ENCODE measurements at regions not wholly inside any gene's neighbourhood (a gene's known extent, or its start where the extent isn't known, plus 50 kb on each side); places are given as distances from the start of the nearest gene placed in this dataset.

GRCh38 chr3:59152943-59153342 lies 103.1 kb upstream of the CFAP20DC start:
- Histone ChIP-seq H3K4me2 (ENCODE audit: low read length) (no peak overlapping the region), H3K27me3 (ENCODE audit: insufficient read depth, low read depth, low read length) (no peaks in the 10 kb centered on the region), H3K27ac (ENCODE audit: low read length) (no peak overlapping the region), H3K4me3 (ENCODE audit: low read length) (no peak overlapping the region), H3K9me2 (ENCODE audit: insufficient read depth, low read length) (no peaks in the 10 kb centered on the region), H3K9ac (ENCODE audit: low read length) (no peak overlapping the region), H3K79me2 (replicated peaks; ENCODE audit: insufficient read depth, low read length) (no peaks in the 10 kb centered on the region), H4K20me1 (ENCODE audit: insufficient read depth) (no peaks in the 10 kb centered on the region), H2AFZ (ENCODE audit: low read depth, low read length) (no peak overlapping the region), H3K36me3 (ENCODE audit: insufficient read depth, low read length) (no peaks in the 10 kb centered on the region), H3K9me3 (ENCODE audit: low read length) (peaks cover 3% of the 10 kb centered on the region), H3F3A (ENCODE audit: insufficient read depth, low read length, poor library complexity, severe bottlenecking) (no peaks in the 10 kb centered on the region)
- TF ChIP-seq EP300 (conservative IDR thresholded peaks at IDR 0.05; ENCODE audit: poor library complexity, severe bottlenecking) = no peak

- Histone ChIP-seq H3K9me2 (ENCODE audit: insufficient read depth, low read length) (no peaks in the 10 kb centered on the region), H3K9me3 (ENCODE audit: low read length) (peaks cover 7% of the 10 kb centered on the region), H3K27me3 (ENCODE audit: insufficient read depth, low read depth, low read length) (no peaks in the 10 kb centered on the region), H4K20me1 (ENCODE audit: insufficient read depth) (no peaks in the 10 kb centered on the region), H3K79me2 (replicated peaks; ENCODE audit: insufficient read depth, low read length) (no peaks in the 10 kb centered on the region), H3K27ac (ENCODE audit: low read length) (no peak overlapping the region), H3K4me3 (ENCODE audit: low read length) (no peak overlapping the region), H3K36me3 (ENCODE audit: insufficient read depth, low read length) (no peaks in the 10 kb centered on the region), H2AFZ (ENCODE audit: low read depth, low read length) (no peak overlapping the region), H3K4me2 (ENCODE audit: low read length) (no peak overlapping the region), H3K9ac (ENCODE audit: low read length) (no peak overlapping the region), H3F3A (ENCODE audit: insufficient read depth, low read length, poor library complexity, severe bottlenecking) (no peaks in the 10 kb centered on the region)
- TF ChIP-seq POLR2AphosphoS5 (IDR thresholded peaks at IDR 0.05) (no peak), SMC3 (conservative IDR thresholded peaks at IDR 0.05; ENCODE audit: poor library complexity) (no peak), TAF1 (IDR thresholded peaks at IDR 0.05; ENCODE audit: low read depth) (no peak)
Measured at GRCh38 chr3:59150039-59150438, 100.2 kb upstream of the CFAP20DC start.

GRCh38 chr3:59149166-59149565 lies 99.3 kb upstream of the CFAP20DC start:
- Histone ChIP-seq H3K79me2 (replicated peaks; ENCODE audit: insufficient read depth, low read length) (no peaks in the 10 kb centered on the region), H2AFZ (ENCODE audit: low read depth, low read length) (no peak overlapping the region), H3K4me3 (ENCODE audit: low read length) (no peak overlapping the region), H3K9me3 (ENCODE audit: low read length) (peaks cover 7% of the 10 kb centered on the region), H3K4me2 (ENCODE audit: low read length) (no peak overlapping the region), H3F3A (ENCODE audit: insufficient read depth, low read length, poor library complexity, severe bottlenecking) (no peaks in the 10 kb centered on the region), H4K20me1 (ENCODE audit: insufficient read depth) (no peaks in the 10 kb centered on the region), H3K27ac (ENCODE audit: low read length) (no peak overlapping the region), H3K27me3 (ENCODE audit: insufficient read depth, low read depth, low read length) (no peaks in the 10 kb centered on the region), H3K9me2 (ENCODE audit: insufficient read depth, low read length) (no peaks in the 10 kb centered on the region), H3K36me3 (ENCODE audit: insufficient read depth, low read length) (no peaks in the 10 kb centered on the region), H3K9ac (ENCODE audit: low read length) (no peak overlapping the region)
- no peak for TF ChIP-seq EP300 (conservative IDR thresholded peaks at IDR 0.05; ENCODE audit: poor library complexity, severe bottlenecking)
- TF ChIP-seq TAF1 (IDR thresholded peaks at IDR 0.05; ENCODE audit: low read depth) = no peak
- TF ChIP-seq SMC3 (conservative IDR thresholded peaks at IDR 0.05; ENCODE audit: poor library complexity) = no peak
- no peak for TF ChIP-seq MXI1 (conservative IDR thresholded peaks at IDR 0.05; ENCODE audit: poor library complexity, severe bottlenecking)
- no peak for TF ChIP-seq EZH2 (IDR thresholded peaks at IDR 0.05; ENCODE audit: borderline replicate concordance, insufficient read depth, low read length, poor library complexity, severe bottlenecking)
- no peak for TF ChIP-seq RAD21 (conservative IDR thresholded peaks at IDR 0.05)
- no peak for TF ChIP-seq REST (IDR thresholded peaks at IDR 0.05; ENCODE audit: borderline replicate concordance)
- TF ChIP-seq POLR2AphosphoS5 (IDR thresholded peaks at IDR 0.05) = no peak
- no peak for TF ChIP-seq CTCF (IDR thresholded peaks at IDR 0.05; ENCODE audit: poor library complexity, severe bottlenecking)

All from neural cell (in vitro differentiated cells).